ENCODE measurements at regions not wholly inside any gene's neighbourhood (a gene's known extent, or its start where the extent isn't known, plus 50 kb on each side); places are given as distances from the start of the nearest gene placed in this dataset.

DNA sequence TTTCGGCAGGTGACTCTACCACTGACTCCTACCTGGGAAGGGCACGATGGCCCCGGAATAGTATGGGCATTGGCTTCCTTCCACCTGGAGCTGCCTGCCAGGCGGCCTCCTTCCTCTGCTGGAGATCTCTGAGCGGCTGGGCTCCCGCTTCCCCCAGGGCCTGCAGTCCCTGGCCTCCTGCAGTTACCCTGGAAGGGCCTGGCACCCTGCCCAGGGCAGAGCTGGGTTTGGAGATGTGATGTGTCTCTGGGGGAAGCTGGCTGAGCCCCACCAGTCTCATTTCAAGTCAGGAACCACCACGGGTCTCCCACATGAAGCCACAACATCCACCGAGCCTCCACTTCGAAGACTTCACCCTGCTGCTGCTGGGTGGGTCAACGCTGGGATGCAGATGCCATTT lies 97.9 kb downstream of the IRF8 start:
- TF ChIP-seq POLR2A (IDR thresholded peaks at IDR 0.05; ENCODE audit: low read depth, low read length) (no peak), POLR2AphosphoS5 (IDR thresholded peaks at IDR 0.05; ENCODE audit: low read depth, low read length) (no peak), TAF1 (IDR thresholded peaks at IDR 0.05; ENCODE audit: borderline replicate concordance, low read depth, low read length) (no peak)
